Esophagus squamous epithelium (tissue), 4 donors: ENCODE measurements at regions not wholly inside any gene's neighbourhood (a gene's known extent, or its start where the extent isn't known, plus 50 kb on each side); places are given as distances from the start of the nearest gene placed in this dataset.

Experiments
- CTCF ChIP-seq, 6 experiments: fragments of 450-650 bp in 4 of 6; fragments of 200-600 bp in 2 of 6; sonication (generic) in 2 of 6; IDR thresholded peaks; one replicate each; pipeline ENCODE4 v1.5.1; 2016 to 2019; ENCODE audit warnings: antibody characterized with exemption in 6 of 6, mild to moderate bottlenecking in 4 of 6, moderate library complexity in 4 of 6
- POLR2A ChIP-seq, 4 donors: fragments of 450-650 bp; IDR thresholded peaks; one replicate each; pipeline ENCODE4 v1.6.1; 2017; ENCODE audit warnings: antibody characterized with exemption in 4 of 4, mild to moderate bottlenecking in 4 of 4, moderate library complexity in 3 of 4

- TF ChIP-seq CTCF (IDR thresholded peaks at IDR 0.05) = no peak
- TF ChIP-seq POLR2A (IDR thresholded peaks at IDR 0.05) = no peak
Observed at GRCh38 chr20:61114493-61115175, 137.4 kb upstream of the CDH4 start.
